Ishikawa (cell line): ENCODE measurements at regions not wholly inside any gene's neighbourhood (a gene's known extent, or its start where the extent isn't known, plus 50 kb on each side); places are given as distances from the start of the nearest gene placed in this dataset.
A peak's percentile ranks its signal among the peaks of the same experiment; 100 is the strongest.

Experiments used
- CEBPB ChIP-seq: IDR thresholded peaks from 2 replicates; pipeline ENCODE4 v1.6.1; 2012
- EGR1 ChIP-seq: IDR thresholded peaks from 2 replicates; pipeline ENCODE4 v1.6.1; 2012
- EP300 ChIP-seq: IDR thresholded peaks from 2 replicates; pipeline ENCODE4 v1.6.1; 2012; ENCODE audit warnings: borderline replicate concordance
- FOXM1 ChIP-seq: IDR thresholded peaks from 2 replicates; pipeline ENCODE4 v1.6.1; 2012; ENCODE audit warnings: low read depth, borderline replicate concordance
- NFIC ChIP-seq: IDR thresholded peaks from 2 replicates; pipeline ENCODE4 v1.6.1; 2012
- RAD21 ChIP-seq: IDR thresholded peaks from 2 replicates; pipeline ENCODE4 v1.6.1; 2012; ENCODE audit warnings: low read depth
- TAF1 ChIP-seq: IDR thresholded peaks from 2 replicates; pipeline ENCODE4 v1.6.1; 2012; ENCODE audit warnings: low read depth, mild to moderate bottlenecking
- TCF12 ChIP-seq: IDR thresholded peaks from 2 replicates; pipeline ENCODE4 v1.6.1; 2012; ENCODE audit warnings: low read depth
- TEAD4 ChIP-seq: IDR thresholded peaks from 2 replicates; pipeline ENCODE4 v1.6.1; 2012
- YY1 ChIP-seq: IDR thresholded peaks from 2 replicates; pipeline ENCODE4 v1.6.1; 2012; ENCODE audit warnings: low read depth
- TF ChIP-seq, protein P1 (sequence below): IDR thresholded peaks from 2 replicates; pipeline ENCODE4 v1.6.1; 2012
- TF ChIP-seq, protein P2 (sequence below): IDR thresholded peaks from 2 replicates; pipeline ENCODE4 v1.6.1; 2012; ENCODE audit warnings: low read depth, mild to moderate bottlenecking

DNA sequence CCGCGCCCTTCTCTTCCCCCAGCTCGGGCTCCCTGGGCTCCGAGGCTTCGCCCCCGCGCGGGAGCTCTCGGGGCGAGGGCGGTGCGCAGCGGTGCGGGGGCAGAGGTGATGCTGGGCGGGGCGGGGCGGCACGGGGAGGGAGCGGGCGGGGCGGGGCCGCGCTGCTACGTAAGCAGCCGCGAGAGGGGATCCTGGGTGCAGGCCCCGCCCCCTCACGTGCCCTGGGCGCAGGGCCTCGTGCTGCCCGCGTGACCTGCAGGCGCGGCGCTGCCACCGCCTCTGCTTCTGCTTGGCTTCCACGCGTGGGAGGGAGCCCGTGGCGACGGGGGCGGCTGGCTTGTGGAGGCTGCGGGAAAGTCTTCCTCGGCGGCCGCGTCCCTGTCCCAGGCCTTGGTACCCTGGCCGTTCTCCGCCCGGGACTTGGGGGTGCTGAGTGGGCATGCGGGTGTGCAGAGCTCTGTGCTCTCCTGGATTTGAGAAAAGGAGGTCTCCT, 132.6 kb upstream of the HSD17B12 start:
- TF ChIP-seq RAD21 (no peak), EGR1 (peak; percentile 77), CEBPB (no peak), EP300 (no peak), NFIC (no peak), FOXM1 (no peak), TCF12 (no peak), TAF1 (no peak), TEAD4 (no peak), YY1 (no peak)
- TF ChIP-seq, protein P1, sequence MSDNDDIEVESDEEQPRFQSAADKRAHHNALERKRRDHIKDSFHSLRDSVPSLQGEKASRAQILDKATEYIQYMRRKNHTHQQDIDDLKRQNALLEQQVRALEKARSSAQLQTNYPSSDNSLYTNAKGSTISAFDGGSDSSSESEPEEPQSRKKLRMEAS: peak; percentile 99
- TF ChIP-seq, protein P2, sequence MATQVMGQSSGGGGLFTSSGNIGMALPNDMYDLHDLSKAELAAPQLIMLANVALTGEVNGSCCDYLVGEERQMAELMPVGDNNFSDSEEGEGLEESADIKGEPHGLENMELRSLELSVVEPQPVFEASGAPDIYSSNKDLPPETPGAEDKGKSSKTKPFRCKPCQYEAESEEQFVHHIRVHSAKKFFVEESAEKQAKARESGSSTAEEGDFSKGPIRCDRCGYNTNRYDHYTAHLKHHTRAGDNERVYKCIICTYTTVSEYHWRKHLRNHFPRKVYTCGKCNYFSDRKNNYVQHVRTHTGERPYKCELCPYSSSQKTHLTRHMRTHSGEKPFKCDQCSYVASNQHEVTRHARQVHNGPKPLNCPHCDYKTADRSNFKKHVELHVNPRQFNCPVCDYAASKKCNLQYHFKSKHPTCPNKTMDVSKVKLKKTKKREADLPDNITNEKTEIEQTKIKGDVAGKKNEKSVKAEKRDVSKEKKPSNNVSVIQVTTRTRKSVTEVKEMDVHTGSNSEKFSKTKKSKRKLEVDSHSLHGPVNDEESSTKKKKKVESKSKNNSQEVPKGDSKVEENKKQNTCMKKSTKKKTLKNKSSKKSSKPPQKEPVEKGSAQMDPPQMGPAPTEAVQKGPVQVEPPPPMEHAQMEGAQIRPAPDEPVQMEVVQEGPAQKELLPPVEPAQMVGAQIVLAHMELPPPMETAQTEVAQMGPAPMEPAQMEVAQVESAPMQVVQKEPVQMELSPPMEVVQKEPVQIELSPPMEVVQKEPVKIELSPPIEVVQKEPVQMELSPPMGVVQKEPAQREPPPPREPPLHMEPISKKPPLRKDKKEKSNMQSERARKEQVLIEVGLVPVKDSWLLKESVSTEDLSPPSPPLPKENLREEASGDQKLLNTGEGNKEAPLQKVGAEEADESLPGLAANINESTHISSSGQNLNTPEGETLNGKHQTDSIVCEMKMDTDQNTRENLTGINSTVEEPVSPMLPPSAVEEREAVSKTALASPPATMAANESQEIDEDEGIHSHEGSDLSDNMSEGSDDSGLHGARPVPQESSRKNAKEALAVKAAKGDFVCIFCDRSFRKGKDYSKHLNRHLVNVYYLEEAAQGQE: no peak
